ENCODE measurements at regions not wholly inside any gene's neighbourhood (a gene's known extent, or its start where the extent isn't known, plus 50 kb on each side); places are given as distances from the start of the nearest gene placed in this dataset.

DNA sequence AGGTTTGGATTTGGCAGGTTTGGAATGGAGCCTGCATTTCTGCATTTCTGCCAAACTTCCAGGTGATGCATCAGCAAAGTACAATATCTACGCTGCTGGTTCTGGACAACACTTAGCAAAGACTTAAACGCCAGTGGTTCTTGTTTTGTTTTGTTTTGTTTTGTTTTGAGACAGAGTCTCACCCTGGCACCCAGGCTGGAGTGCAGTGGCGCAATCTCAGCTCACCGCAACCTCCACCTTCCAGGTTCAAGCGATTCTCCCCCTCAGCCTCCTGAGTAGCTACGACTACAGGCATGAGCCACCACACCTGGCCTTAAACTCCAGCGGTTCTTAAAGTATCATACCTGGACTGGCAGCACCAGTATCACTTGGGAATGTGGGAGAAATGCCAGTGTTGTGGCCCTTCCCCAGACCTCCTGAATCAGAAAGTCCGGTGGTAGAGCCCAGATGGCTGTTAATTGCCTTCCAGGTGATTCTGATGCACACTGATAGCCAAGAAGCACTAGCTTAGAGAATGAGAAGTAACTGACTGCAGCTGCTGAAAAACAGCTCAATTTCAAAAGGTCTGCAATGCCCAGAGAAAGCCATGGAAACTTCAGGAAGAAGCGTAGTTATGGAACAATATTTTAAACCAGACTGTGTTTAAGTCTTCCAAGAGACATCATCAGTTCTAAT, 114.8 kb upstream of the FOXN3 start:
- no peak overlapping the region for H3K9ac ChIP-seq (ENCODE audit: low read length)
- H3K79me2 ChIP-seq (ENCODE audit: low read length), result no peaks in the 10 kb centered on the region

DNA sequence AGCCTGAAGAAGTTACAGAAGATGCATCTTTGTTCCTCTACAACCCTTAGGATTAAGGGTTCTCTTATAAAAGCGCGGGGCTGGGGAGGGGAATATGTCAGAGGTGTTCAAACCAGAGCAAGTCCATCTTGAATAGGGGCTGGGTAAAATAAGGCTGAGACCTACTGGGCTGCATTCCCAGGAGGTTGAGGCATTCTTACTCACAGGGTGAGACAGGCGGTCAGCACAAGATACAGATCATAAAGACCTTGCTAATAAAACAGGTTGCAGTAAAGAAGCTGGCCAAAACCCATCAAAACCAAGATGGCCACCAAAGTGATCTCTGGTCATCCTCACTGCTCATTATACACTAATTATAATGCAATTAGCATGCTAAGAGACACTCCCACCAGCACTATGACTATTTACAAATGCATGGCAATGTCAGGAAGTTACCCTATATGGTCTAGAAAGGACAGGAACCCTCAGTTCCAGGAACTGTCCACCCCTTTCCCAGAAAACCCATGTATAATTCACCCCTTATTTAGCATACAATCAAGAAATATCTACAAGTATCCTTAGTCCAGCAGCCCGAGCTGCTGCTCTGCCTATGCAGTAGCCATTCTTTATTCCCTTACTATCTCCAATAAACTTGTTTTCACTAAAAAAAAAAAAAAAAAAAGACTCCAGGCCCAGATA, 108.1 kb upstream of the FOXN3 start:
- Histone ChIP-seq H3K9me3 (ENCODE audit: insufficient read depth, low read length) (no peaks in the 10 kb centered on the region), H4K20me1 (ENCODE audit: insufficient read depth, low read length) (no peaks in the 10 kb centered on the region), H3K79me2 (ENCODE audit: low read length) (no peaks in the 10 kb centered on the region), H2AFZ (ENCODE audit: low read depth, low read length) (no peak overlapping the region), H3K36me3 (replicated peaks; ENCODE audit: low read depth, low read length) (no peaks in the 10 kb centered on the region), H3K4me1 (ENCODE audit: low read length) (no peaks in the 10 kb centered on the region), H3K9ac (ENCODE audit: low read length) (no peak overlapping the region), H3K4me3 (ENCODE audit: low read length) (no peak overlapping the region), H3K4me2 (ENCODE audit: low read length) (no peak overlapping the region), H3K27ac (ENCODE audit: low read length) (no peak overlapping the region), H3K27me3 (ENCODE audit: low read depth, low read length) (no peaks in the 10 kb centered on the region)
- no peak for TF ChIP-seq EZH2phosphoT487 (IDR thresholded peaks at IDR 0.05; ENCODE audit: low read depth)
- TF ChIP-seq, protein P1, sequence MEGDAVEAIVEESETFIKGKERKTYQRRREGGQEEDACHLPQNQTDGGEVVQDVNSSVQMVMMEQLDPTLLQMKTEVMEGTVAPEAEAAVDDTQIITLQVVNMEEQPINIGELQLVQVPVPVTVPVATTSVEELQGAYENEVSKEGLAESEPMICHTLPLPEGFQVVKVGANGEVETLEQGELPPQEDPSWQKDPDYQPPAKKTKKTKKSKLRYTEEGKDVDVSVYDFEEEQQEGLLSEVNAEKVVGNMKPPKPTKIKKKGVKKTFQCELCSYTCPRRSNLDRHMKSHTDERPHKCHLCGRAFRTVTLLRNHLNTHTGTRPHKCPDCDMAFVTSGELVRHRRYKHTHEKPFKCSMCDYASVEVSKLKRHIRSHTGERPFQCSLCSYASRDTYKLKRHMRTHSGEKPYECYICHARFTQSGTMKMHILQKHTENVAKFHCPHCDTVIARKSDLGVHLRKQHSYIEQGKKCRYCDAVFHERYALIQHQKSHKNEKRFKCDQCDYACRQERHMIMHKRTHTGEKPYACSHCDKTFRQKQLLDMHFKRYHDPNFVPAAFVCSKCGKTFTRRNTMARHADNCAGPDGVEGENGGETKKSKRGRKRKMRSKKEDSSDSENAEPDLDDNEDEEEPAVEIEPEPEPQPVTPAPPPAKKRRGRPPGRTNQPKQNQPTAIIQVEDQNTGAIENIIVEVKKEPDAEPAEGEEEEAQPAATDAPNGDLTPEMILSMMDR (IDR thresholded peaks at IDR 0.05; ENCODE audit: low read depth, low read length), result no peak

More for the DNA sequence above, 114.8 kb upstream of the FOXN3 start:
- no peaks in the 10 kb centered on the region for H3K4me1 ChIP-seq (ENCODE audit: low read length)
- no peaks in the 10 kb centered on the region for H3K9me3 ChIP-seq (ENCODE audit: insufficient read depth, low read length)
- H3K4me2 ChIP-seq (ENCODE audit: low read length), result no peak overlapping the region
- TF ChIP-seq, protein P1 (IDR thresholded peaks at IDR 0.05; ENCODE audit: low read depth, low read length), result no peak
- TF ChIP-seq EZH2phosphoT487 (IDR thresholded peaks at IDR 0.05; ENCODE audit: low read depth), result no peak
- H4K20me1 ChIP-seq (ENCODE audit: insufficient read depth, low read length), result no peaks in the 10 kb centered on the region
- H3K27me3 ChIP-seq (ENCODE audit: low read depth, low read length), result no peaks in the 10 kb centered on the region
- H2AFZ ChIP-seq (ENCODE audit: low read depth, low read length), result no peak overlapping the region
- H3K36me3 ChIP-seq (replicated peaks; ENCODE audit: low read depth, low read length), result no peaks in the 10 kb centered on the region
- no peak overlapping the region for H3K27ac ChIP-seq (ENCODE audit: low read length)
- no peak overlapping the region for H3K4me3 ChIP-seq (ENCODE audit: low read length)

DNA sequence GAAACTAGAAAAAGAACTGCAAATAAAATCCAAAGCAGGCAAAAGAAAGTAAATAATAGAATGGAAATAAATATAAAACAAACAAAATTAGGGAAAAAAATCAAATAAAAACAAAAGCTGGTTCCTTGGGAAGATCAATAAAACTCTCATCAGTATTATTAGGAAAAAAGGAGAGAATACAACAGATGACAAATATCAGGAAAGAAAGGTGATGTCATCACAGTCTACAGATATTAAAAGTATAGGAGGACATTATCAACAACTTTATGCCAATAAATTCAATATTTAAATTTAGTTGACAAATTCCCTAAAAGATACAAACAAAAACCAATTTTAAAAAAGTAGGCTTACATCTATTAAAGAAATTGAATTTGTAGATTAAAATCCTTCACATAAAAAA, 107.4 kb upstream of the FOXN3 start:
- Histone ChIP-seq H2AFZ (ENCODE audit: low read depth, low read length) (no peak overlapping the region), H3K4me2 (ENCODE audit: low read length) (no peak overlapping the region), H4K20me1 (ENCODE audit: insufficient read depth, low read length) (no peaks in the 10 kb centered on the region), H3K27me3 (ENCODE audit: low read depth, low read length) (no peaks in the 10 kb centered on the region), H3K9ac (ENCODE audit: low read length) (no peak overlapping the region), H3K36me3 (replicated peaks; ENCODE audit: low read depth, low read length) (no peaks in the 10 kb centered on the region), H3K79me2 (ENCODE audit: low read length) (no peaks in the 10 kb centered on the region), H3K4me1 (ENCODE audit: low read length) (no peaks in the 10 kb centered on the region), H3K4me3 (ENCODE audit: low read length) (no peak overlapping the region), H3K9me3 (ENCODE audit: insufficient read depth, low read length) (no peaks in the 10 kb centered on the region), H3K27ac (ENCODE audit: low read length) (no peak overlapping the region)
- TF ChIP-seq, protein P1 (IDR thresholded peaks at IDR 0.05; ENCODE audit: low read depth, low read length), result no peak
- TF ChIP-seq EZH2phosphoT487 (IDR thresholded peaks at IDR 0.05; ENCODE audit: low read depth), result no peak

DNA sequence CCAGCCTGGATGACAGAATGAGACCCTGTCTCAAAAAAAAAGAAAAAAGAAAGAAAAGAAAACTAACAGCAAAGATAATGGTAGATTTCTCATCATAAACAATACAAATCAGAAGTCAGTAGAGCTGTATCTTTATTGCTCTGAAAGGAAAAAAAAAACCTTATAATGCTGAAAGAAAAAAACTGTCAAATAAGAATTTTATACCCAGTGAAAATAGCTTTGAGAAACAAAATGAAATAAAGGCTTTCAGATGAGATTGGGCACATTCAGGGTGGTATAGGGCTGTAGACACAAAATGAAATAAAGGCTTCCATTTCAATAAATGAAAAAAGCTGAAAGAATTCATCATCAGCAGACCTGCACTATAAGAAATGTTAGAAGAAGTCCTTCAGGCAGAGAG, 105.0 kb upstream of the FOXN3 start:
- no peak for TF ChIP-seq EZH2phosphoT487 (IDR thresholded peaks at IDR 0.05; ENCODE audit: low read depth)
- TF ChIP-seq, protein P1 (IDR thresholded peaks at IDR 0.05; ENCODE audit: low read depth, low read length), result no peak
- no peak overlapping the region for H3K27ac ChIP-seq (ENCODE audit: low read length)
- H3K79me2 ChIP-seq (ENCODE audit: low read length), result no peaks in the 10 kb centered on the region
- no peak overlapping the region for H3K4me3 ChIP-seq (ENCODE audit: low read length)
- no peak overlapping the region for H2AFZ ChIP-seq (ENCODE audit: low read depth, low read length)
- no peaks in the 10 kb centered on the region for H3K4me1 ChIP-seq (ENCODE audit: low read length)
- H3K9ac ChIP-seq (ENCODE audit: low read length), result no peak overlapping the region
- no peaks in the 10 kb centered on the region for H3K9me3 ChIP-seq (ENCODE audit: insufficient read depth, low read length)
- H4K20me1 ChIP-seq (ENCODE audit: insufficient read depth, low read length), result no peaks in the 10 kb centered on the region
- no peak overlapping the region for H3K4me2 ChIP-seq (ENCODE audit: low read length)
- H3K36me3 ChIP-seq (replicated peaks; ENCODE audit: low read depth, low read length), result no peaks in the 10 kb centered on the region
- no peaks in the 10 kb centered on the region for H3K27me3 ChIP-seq (ENCODE audit: low read depth, low read length)

Data from OCI-LY3 (cell line).